ENCODE measurements at regions not wholly inside any gene's neighbourhood (a gene's known extent, or its start where the extent isn't known, plus 50 kb on each side); places are given as distances from the start of the nearest gene placed in this dataset.
"Not testable (repeated sequence)": the region's sequence is repeated elsewhere in the genome, so short reads cannot be mapped to it uniquely, and the experiment has no call there.

DNA sequence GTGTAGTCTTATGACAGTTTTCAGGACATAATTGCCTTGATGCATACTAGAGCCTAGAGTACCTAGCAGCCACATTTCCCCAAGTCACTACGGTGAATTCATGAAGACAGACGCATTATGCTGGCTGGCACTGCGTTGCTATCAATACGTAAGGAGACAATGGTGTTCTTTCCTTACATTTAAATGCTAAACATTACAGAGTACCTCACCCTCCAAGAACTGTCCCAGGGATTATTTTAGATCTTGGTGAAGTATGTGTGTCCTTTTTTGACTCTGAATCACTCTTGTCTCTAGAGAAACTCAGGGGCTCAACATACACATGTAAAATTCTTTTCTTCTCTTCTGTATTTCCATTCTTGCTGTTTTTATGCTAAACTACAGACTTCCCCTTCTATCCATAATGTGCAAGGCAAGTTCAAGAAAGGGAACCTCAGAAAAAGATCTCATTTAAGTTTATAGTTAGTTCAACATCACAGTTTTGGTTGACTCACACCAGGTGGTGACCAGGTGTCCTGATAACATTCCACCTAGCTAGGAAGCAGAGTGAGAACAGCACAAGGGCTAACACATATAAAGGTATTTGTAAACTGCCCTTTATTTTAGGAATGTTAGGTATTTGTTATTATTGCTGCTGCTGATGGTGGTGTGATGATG is 212.4 kb upstream of the HNRNPA3 start:
- no peak for DNase-seq

DNA sequence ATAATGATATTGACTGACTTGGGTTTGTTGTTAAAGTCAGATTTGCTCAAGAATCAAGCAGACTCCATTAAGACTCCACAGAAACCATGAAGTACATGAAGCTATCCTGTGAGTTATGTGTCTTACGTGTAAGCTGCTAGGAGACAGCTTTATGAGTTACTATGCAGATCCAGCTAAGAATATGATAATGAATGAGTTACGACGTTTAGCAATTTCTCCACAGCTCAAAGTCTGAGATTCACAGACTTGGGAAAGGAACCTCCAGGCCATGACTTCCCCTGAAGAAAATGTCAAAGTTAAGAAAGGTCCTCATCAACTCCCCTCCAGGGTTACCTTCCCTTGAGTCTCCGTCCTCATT is 211.9 kb upstream of the HNRNPA3 start:
- DNase-seq: no peak

DNA sequence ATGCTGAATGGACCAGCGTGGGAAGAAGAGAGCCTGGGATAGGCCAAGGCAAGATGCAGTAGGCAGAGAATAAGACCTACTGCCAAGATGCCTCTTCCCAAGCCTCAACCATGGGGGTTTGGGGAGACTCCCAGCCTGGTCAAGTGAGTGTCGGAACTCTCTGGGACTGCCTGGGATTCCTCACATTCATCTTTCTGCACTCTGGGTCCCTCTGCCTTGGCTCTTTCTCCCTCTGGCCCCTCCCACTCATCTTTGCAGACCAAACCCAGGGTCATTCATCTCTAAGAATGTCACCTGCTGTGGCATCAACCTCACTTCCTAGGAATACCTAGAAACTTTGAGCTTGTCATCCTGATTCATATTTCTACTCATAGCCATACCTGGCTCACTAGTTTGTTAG is 211.3 kb upstream of the HNRNPA3 start:
- DNase-seq: no peak

DNA sequence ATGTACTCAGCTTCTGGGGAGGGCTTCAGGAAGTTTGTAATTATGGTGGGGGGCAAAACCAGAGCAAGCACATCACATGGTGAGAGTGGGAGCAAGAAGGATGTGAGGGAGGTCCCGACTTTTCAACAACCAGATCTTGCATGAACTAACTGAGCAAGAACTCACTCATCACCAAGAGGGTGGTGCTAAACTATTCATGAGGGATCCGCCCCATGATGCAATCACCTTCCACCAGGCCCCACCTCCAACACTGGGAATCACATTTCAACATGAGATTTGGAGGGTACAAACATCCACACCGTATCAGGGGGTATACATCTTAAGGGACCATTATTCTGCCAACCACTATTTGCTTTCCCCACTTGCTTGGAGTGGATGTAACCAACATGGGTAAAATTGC is 209.6 kb upstream of the HNRNPA3 start:
- no peak for DNase-seq

DNA sequence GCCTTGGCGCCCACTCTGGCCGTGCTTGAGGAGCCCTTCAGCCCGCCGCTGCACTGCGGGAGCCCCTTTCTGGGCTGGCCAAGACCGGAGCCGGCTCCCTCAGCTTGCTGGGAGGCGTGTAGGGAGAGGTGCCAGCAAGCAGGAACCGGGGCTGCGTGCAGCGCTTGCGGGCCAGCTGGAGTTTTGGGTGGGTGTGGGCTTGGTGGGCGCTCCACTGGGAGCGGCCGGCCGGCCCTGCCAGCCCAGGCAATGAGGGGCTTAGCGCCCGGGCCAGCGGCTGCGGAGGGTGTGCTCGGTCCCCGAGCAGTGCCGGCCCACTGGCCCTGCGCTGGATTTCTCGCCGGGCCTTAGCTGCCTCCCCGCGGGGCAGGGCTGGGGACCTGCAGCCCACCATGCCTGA is 204.9 kb upstream of the HNRNPA3 start:
- DNase-seq: not testable (repeated sequence)

DNA sequence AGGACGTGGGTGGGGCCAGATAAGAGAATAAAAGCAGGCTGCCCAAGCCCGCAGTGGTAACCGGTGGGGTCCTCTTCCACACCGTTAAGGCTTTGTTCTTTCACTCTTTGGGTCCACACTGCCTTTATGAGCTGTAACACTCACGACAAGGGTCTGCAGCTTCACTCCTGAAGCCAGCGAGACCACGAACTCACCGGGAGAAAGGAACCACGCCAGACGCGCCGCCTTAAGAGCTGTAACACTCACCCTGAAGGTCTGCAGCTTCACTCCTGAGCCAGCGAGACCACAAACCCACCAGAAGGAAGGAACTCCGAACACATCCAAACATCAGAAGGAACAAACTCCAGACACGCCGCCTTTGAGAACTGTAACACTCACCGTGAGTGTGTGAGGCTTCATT is 203.9 kb upstream of the HNRNPA3 start:
- not testable (repeated sequence) for DNase-seq

DNA sequence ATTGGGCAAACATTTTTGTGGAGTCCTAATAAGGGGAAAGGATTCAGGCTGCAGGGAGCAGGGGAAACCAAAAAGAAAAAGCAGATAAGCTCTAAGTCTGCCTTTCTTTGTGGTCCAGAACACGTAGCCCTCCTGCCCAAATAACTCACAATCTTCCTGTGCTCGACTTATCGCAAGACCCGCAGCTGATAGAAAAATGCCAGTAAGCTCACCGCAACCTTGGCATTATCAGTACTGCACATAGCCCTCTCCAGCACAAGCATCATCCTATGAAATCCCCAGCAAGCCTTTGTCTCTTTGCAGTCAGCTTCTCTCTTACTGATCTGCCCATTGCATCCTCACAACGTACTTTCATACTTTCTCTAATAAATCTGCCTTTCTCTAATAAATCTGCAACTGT is 202.4 kb upstream of the HNRNPA3 start:
- no peak for DNase-seq

DNA sequence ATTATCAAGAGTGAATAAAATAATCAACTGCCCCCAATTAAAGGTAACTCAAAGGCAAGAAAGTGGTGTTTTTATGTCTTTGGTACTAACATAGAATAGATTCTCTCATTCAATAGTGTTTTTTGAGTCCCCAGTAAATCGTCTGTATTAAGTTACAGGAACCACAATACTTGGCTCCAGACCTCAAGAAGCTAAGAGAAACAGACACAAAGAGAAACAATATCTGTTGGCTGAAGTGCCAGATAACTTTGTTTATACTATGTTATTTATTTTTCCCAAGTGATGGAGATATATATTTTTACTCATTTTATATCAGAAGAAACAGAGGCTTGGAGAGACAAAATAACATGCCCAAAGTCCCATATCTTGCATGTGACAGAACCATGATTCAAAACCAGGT is 201.7 kb upstream of the HNRNPA3 start:
- no peak for DNase-seq

DNA sequence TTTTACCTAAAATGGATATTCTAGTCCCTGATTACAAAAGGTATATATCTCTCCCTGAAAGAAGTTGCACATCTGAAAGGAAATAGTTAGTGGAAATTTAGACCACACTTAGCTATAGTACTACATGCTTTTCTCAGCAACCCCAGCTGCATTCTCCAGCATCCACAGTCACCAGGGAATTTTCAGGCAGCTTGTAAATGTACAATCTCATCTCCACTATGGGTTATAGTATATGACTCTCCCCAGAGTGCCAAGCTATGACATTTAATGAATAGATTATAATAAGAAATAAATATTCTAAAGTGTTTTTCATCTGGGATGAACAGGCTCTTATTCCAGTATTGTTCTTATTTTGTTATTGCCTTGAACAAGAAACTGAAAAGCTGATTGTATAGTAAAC is 197.6 kb upstream of the HNRNPA3 start:
- no peak for DNase-seq

DNA sequence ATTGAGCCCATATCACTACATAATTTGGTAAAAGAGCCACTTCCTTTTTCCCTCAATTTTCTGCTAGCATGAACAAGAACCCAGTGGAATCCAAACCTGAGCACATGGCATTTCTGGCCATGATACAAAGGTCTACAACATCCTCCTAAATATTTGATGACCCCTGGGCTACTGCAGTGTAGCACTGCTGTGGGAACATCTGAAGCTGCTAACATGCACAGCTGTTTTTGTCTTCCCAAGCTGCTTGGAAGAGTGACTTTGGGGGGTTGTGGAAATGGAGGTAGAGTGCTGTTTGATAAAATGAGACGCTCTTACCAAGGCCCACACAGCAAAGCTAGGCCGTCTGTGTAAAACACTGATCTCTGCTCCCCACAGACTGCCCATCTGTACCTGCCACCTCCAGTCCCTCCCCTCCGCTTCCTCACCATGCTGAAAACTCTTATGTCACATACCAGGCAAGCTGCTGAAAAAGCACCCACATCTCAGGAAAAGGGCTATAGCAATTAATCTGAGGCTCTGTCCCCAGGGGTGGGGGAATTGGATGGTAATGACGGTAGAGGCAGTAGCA is 197.2 kb upstream of the HNRNPA3 start:
- DNase-seq: no peak

DNA sequence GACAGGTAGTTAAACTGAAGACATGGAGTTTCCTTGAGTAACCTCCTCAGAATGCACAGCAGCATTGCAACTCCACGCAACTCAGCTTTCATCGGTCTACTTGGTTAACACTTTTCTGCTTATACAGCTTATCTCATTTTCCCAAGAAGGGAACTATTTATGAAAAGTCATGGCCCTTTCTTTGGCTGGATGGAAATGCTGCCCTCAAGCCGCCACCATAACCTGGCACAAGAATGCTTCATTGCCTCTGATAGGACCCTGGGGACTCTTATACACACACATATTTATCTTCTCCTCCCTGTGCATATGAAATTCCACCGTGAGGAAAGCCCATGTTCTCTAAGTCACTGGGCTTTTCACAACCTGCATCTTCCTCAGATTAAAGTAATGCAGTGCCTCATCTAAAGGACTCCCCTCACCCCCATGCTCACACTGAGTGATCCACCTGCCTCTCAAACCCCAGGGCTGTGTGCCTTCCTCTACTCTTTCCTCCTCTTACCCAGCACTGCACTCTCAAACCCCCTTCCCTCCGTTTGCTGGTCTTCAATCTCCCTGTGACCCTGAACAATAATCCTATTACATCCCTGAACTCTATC is 192.0 kb upstream of the HNRNPA3 start:
- no peak for DNase-seq

DNA sequence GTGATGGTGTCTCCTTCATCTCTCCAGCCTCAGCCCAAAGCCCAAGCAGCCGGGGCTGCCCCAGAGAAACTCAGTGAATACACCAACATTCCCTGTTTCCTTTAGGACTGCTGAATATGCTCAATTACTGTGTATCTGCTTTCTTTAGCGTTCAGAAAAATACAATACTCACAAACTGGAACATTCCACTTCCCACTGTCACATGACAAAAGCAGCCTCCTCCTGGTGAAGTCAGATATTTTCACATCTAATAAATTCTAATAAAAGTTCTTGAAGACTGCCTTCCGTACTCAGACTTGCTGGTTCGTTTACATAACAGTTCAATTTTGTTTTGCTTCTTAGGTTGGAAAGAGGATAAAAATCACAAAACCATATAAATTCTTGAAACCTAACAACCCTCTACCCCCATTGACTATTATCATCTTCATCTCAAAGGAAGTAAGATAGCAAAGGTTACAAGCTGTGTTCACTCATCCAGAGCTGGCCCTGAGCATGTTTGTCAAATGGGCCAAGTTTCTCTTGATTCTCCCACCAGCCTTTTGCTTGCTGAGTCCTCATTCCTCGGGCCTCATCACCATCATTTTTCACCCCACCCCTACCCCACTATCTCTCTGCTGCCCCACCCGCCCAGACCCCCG is 190.8 kb upstream of the HNRNPA3 start:
- DNase-seq: no peak

DNA sequence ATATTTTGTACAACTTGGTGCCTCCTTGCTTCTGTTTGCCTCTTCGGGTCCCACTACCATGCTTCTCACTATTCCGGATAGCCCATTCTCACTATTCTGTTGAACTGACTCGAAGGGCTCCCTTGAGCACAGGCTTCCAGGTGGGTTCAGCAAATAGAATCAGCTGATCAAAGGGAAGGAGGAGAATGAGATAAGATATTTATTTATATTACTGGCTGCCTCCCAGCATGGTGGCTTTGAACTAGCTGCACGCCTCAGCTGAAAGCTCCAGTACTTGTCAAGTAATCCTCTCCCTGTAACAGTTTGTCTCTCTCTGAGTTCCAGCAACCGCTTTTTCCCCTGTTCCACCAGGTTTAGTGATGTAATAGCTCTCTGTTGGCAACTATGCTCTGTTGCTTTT is 187.8 kb upstream of the HNRNPA3 start:
- no peak for DNase-seq

DNA sequence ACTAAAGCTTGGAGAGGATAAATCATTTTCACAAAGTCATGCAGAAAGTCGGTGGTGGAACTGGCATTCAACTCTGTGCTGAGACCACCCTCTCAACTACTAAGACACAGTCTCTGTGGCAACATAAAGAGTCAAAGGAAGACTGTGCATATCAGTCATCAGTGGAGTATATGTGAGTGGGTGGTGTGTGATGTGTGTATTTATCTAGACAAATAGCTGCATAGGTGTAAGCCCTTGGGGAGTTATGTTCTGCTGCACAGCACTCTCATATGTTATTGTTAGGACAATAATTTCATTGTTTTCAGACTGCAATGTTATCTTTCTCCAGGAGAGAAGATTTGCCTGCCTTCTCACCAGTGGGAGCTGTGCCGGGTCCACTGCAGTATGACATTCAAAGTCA is 186.3 kb upstream of the HNRNPA3 start:
- no peak for DNase-seq

DNA sequence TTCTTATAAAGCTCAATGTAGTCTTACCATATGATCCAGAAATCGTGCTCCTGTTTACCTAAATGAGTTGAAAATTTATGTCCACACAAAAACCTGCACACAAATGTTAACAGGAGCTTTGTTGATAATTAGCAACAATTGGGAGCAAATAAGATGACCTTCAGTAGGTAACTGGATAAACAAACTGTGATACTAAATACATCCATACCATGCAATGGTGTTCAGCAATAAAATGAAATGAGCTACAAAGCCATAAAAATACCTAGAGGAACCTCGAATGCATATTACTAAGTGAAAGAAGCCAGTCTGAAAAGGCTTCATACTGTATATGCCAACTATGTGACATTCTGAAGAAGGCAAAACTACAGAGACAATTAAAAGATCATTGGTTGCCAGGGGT is 185.6 kb upstream of the HNRNPA3 start:
- DNase-seq: no peak

DNA sequence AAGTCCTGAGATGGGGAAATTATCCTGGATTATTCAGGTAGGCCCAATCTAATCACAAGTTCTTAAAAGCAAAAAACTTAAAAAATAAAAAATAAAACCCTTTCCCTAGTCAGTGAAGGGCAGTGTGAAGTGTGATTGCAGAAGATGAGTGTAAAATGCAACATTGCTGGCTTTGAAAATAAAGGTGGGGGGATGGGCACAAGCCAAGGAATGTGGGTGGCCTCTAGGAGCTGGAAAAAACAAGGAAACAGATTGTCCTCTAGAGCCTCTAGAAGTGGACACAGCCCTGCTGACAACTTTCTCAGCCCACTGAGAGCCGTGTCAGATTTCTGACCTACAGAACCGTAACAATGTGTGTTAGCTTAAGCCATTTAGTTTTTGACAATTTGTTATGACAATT is 184.3 kb upstream of the HNRNPA3 start:
- DNase-seq: no peak

DNA sequence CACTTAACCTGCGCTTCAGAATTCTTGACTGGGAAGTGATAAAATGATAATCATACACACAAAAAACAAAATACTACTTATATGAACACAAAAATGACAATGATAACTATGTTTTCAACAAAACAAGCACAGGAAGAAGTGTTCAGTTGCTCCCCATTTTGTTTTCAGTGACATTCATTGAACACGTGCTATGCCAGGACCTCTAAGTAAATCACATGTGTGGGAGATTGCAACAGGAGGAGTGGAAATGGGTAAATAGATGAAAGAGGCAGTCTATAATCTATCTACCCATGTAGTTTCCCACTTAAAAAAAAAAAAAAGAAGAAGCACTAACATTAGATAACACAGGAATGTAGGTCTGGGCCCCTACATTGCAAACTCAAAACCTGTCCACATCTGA is 183.5 kb upstream of the HNRNPA3 start:
- DNase-seq: no peak

DNA sequence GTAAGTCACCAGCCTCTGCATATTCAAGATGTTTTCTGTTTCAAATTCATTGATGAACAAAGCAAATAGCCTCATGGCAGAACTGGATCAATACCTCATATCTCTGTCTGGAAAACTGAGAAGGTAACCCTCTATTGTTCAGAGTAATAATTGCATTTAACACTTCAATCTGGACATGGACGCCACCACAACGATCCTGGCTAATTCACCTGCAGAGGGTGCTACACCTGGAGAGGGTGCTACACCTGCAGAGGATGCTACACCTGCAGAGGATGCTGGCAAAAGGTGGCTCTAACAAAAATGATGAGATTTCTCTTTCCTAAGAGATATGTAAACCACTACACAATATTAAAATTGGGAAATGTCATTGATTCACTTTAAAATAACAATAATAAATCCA is 183.1 kb upstream of the HNRNPA3 start:
- DNase-seq: no peak

DNA sequence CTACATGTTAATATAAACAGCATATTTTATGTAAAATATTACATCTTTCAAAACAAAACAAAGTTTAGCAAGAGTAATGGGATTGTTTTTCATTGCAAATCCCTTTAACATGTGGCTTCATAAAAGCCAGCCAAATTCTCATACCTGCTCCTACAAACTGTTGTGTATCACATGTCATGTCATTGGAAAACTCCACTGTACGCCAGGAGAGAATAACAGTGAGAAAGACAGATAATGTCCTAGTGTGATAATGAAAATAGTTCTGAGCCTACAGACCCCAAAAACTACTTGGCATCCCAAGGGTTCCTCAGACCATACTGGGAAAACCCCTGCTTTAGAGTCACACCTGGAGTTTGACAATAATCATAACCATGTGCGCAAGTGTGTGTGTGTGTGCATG is 182.7 kb upstream of the HNRNPA3 start:
- no peak for DNase-seq

DNA sequence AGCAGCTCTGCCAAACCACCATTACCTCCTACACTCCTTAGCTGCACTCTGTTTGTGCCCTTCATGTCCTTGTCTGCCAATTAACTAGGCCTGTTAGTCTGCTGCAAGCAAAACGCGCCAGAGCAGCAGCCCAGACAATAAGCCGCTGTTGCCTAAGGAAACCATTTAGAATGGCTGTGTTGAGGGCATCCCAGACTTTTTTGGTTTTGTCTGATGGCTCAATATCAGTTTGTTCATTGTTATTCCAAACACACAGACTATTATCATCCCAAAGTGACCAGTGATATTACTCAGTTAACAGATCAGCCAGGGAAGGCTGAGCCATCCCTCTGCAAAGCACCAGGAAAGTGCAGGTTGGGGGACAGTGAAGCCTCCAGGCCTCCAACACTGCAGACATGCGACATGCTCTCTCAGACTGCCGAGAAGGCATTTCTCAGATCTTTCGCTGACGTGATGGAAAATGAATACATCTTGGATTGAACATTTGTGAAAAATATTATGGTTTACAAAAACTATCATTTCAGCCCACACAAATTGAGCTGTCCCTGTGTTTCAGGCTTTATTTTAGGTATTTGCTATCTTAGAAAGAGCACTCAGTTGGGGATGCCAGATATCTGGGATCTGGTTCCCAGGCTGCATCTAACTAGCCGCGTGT is 182.0 kb upstream of the HNRNPA3 start:
- no peak for DNase-seq

DNA sequence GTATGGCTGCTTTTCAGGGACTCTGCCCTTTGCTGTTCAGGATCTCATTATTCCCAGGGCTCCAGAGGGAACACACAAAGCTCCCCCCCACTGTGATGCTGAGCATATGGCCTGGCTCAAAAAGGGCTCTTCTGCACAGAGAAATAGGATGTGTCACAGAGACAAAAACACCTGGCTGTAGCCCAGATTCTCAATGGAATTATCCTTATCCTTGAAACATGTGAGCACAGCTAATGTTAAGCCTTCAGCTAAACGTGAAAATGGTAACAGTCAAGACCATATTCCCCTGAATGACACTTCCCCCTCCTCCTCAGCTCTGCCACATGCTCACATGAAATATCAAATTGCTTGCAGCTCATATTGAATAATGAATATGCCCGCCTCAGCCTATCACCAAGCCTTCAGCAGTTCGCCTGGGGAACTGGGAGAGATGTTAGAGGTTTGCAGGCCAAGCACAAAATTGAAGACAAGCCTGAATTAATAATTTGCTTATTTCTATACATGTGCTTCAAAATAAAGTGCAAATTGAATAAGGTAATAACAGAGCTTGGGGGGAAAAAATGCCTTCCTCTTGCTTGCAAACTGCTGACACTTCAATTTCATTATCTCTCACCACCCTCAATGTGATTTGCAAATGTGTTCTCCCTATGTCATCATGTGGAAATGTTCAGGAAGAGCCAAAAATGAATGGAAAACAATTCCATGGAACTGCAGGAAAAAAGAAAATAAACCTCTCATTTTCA is 181.0 kb upstream of the HNRNPA3 start:
- no peak for DNase-seq

DNA sequence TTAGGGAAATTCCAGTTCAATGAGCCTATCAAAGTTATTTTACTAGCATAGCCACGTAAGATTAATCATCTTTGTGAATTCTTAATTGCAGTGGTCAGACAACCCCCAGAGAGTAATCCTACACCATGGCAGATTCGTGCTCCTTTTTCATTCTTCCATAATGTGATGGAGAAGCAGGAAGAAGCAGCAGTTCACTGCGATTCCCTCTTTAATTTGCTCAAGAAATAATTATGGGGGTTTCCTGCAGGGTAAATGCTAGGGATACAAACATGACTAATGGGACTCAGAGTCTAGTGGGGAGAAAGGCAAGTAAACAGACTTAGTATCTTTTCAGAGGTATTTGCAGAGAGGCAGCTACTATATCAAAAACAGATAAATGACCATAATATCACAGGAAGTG is 175.8 kb upstream of the HNRNPA3 start:
- no peak for DNase-seq

DNA sequence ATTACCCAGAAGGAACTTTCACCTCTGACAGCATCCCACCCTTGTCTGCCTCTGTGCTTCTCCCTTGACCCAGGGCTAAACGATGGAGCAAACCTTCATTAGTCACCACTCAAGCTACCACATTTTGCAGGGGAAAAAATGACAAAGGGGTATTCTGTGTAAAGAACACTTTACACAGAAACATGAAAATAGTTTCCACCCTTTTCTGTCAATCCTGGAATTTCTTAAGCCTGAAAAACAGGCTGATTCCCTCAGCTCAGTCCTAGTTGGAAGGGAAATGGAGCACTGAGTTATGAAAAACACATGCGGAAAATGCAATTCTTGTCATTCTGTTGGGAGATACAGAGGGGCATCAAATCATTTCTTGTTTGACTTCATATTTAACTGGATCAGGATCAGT is 175.0 kb upstream of the HNRNPA3 start:
- no peak for DNase-seq

All from bone marrow (tissue), 2 donors.